ENCODE measurements at regions not wholly inside any gene's neighbourhood (a gene's known extent, or its start where the extent isn't known, plus 50 kb on each side); places are given as distances from the start of the nearest gene placed in this dataset.

GRCh38 chr4:104751468-104751867 is 256.8 kb upstream of the CXXC4 start:
- Histone ChIP-seq H3K9me3 (replicated peaks; ENCODE audit: control insufficient read depth, insufficient read depth, low read length) (no peaks in the 10 kb centered on the region; the same call in 1 of the 3 replicates), H3K27me3 (replicated peaks in 1 of 2; ENCODE audit: control insufficient read depth in 2 of 2, insufficient read depth in 2 of 2, low read length in 1 of 2) (no peaks in the 10 kb centered on the region), H2AFZ (ENCODE audit: control insufficient read depth, low read depth, low read length) (no peak overlapping the region), H3K4me1 (ENCODE audit: control insufficient read depth, insufficient read depth, low read length) (peaks cover 4% of the 10 kb centered on the region; the same call in 1 of the 2 replicates), H3K36me3 (ENCODE audit: control insufficient read depth in 2 of 2, insufficient read depth in 2 of 2, low read length in 1 of 2) (no peaks in the 10 kb centered on the region), H3K9ac (ENCODE audit: control insufficient read depth, insufficient read depth, low read length) (no peak overlapping the region), H3K4me2 (ENCODE audit: control insufficient read depth, insufficient read depth) (no peak overlapping the region), H3K27ac (ENCODE audit: control insufficient read depth, insufficient read depth) (no peak overlapping the region), H3K79me2 (ENCODE audit: control insufficient read depth, insufficient read depth, low read length) (no peaks in the 10 kb centered on the region), H4K20me1 (ENCODE audit: control insufficient read depth, insufficient read depth) (no peaks in the 10 kb centered on the region), H3K4me3 (no peak overlapping the region)
- WGBS (ENCODE audit: insufficient coverage, insufficient replicate concordance, low lambda C conversion rate, missing lambda C conversion rate), result 95% methylated on average over 2 of the region's 2 CpGs
- ChIA-PET SMC1A (ENCODE audit: uncharacterized antibody, unreplicated experiment) (interaction anchor here (0.7 to 2.8 kb wide), 9 partner anchors 8 to 553 kb away, joined by 3 to 24 read pairs (median 5); no protein-coding TSS in a partner anchor), RAD21 (ENCODE audit: unreplicated experiment) (interaction anchor here (1.2 to 3.5 kb wide), 3 partner anchors 8 to 116 kb away, joined by 3 to 22 read pairs (median 7); no protein-coding TSS in a partner anchor), POLR2A (interaction anchor here (0.6 to 1.3 kb wide), 5 partner anchors 8 to 1342 kb away, joined by 3 to 9 read pairs (median 3); no protein-coding TSS in a partner anchor), CTCF (interaction anchor here (0.6 to 1.4 kb wide), 4 partner anchors 8 to 109 kb away, joined by 3 to 5 read pairs (median 4); no protein-coding TSS in a partner anchor)
- TF ChIP-seq IRF3 (IDR thresholded peaks at IDR 0.05) (no peak), STAT1 (conservative IDR thresholded peaks at IDR 0.05) (no peak), NBN (IDR thresholded peaks at IDR 0.05) (no peak), GATAD2B (conservative IDR thresholded peaks at IDR 0.05; ENCODE audit: low read depth) (no peak), SMC3 (IDR thresholded peaks at IDR 0.05; ENCODE audit: borderline replicate concordance, low read length) (no peak), PAX8 (IDR thresholded peaks at IDR 0.05) (no peak), ZNF24 (IDR thresholded peaks at IDR 0.05) (no peak), ZZZ3 (IDR thresholded peaks at IDR 0.05; ENCODE audit: control insufficient read depth, insufficient read length, low read depth) (no peak), PML (IDR thresholded peaks at IDR 0.05; ENCODE audit: low read length) (no peak), SUZ12 (IDR thresholded peaks at IDR 0.05; ENCODE audit: unreplicated experiment) (no peak)
- no TSS peak for BruUV-seq (replicated peaks)
- in situ Hi-C loops (cut with MboI), result no loop called here
- ATAC-seq, result peak; percentile 20; the same call in 2 of the 3 replicates
- intact Hi-C loops (cut with micrococcal nuclease; ENCODE audit: unreplicated experiment), result no loop called here
- no peak for FAIRE-seq
- no peak for DNase-seq (ENCODE audit: low read depth, low spot score)

Measured in GM12878 (cell line).